BJ (cell line): ENCODE measurements at regions not wholly inside any gene's neighbourhood (a gene's known extent, or its start where the extent isn't known, plus 50 kb on each side); places are given as distances from the start of the nearest gene placed in this dataset.

Source experiments
- CTCF ChIA-PET: fragments of 350-600 bp; formaldehyde crosslinking; extraction: SDS; loops from one replicate; lab custom pipeline; 2021; ENCODE audit warnings: antibody characterized with exemption, inconsistent platforms; lab: Yijun Ruan, JAX
- POLR2A ChIA-PET: fragments of 300-600 bp; sonication (Branson Sonifier 250); formaldehyde crosslinking; extraction: SDS; loops from one replicate; lab custom pipeline; 2021; ENCODE audit warnings: antibody characterized with exemption; lab: Charles Lee
- DNase-seq: peaks from one replicate; pipeline ENCODE4 v3.0.0-alpha.2; 2011; ENCODE audit warnings: low read depth
- H3K27me3 ChIP-seq: 2 replicates; pipeline ENCODE4 v1.6.0; 2011; ENCODE audit warnings: low read length; ENCODE audit not compliant: control insufficient read depth, insufficient read depth
- H3K36me3 ChIP-seq: 2 replicates; pipeline ENCODE4 v1.5.1; 2011; ENCODE audit warnings: low read length; ENCODE audit not compliant: control insufficient read depth, insufficient read depth
- H3K4me3 ChIP-seq: 2 replicates; pipeline ENCODE4 v1.5.1; 2011; ENCODE audit warnings: low read depth, mild to moderate bottlenecking, control low read depth, low read length
- CTCF ChIP-seq: IDR thresholded peaks from 2 replicates; pipeline ENCODE4 v1.5.1; 2011; ENCODE audit warnings: low read depth, mild to moderate bottlenecking, control low read depth, inconsistent platforms, low read length, moderate library complexity; ENCODE audit not compliant: insufficient read depth

DNA sequence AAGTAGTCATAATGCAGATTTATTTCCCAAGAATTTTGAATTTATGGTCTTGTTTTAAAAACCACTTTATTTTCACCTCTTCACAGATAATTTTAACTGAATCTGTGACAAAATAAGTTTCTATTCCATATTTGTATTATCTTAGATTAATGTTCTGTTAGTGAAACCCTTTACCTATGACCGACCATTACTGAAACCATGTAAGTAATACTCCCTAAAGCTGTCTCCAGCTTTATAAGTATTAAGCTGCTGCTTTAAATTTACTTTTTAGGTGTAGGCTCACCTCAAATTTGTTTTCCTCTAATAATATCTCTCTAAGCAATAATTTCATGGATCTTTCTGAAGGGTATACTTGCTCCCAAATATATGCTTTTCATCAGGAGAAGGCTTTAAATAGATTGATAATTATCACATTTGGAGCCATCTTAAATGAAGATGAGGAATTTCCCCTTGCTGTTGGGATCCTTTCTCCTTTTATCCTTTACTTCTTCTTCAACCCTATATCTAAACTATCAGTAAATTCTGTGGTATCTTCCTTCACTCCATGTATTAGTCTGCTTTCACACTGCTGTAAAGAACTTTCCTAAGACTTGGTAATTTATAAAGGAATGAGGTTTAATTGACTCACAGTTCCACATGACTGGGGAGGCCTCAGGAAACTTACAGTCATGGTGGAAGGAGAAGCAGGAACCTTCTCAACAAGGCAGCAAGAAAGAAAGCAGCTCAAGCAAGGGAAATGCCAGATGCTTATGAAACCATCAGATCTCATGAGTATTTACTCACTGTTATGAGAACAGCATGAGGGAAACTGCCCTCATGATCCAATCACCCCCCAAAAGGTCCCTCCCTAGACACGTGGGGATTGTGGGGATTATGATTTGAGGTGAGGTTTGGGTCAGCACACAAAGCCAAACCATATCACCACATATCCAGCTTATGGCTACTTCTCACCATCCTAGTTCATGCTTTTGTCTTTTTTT lies 92.3 kb upstream of the P2RY1 start:
- ChIA-PET POLR2A (no interaction called here), CTCF (no interaction called here)
- DNase-seq = no peak
- no peak for TF ChIP-seq CTCF
- Histone ChIP-seq H3K36me3 (no peaks in the 10 kb centered on the region), H3K4me3 (no peak overlapping the region), H3K27me3 (no peaks in the 10 kb centered on the region)

DNA sequence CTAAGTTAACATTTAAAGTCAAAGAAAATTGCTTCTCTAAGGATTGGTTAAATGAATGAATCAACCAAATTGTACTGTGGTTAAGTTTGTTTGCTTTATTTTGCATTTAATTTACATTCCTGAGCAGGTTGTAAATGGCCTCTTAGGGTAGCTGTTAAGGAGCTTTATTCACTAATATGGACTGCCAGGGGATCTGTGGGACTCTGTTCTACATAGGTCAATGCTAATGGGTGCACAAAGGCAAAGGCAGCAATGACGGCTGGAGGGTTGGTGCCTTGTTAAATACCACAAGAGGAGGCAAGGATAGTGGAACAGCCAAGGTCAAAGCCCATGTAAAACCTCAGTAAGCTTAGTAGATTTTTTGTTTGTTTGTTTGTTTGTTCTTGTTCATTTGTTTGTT lies 89.3 kb upstream of the P2RY1 start:
- H3K36me3 ChIP-seq = no peaks in the 10 kb centered on the region
- ChIA-PET CTCF (no interaction called here), POLR2A (no interaction called here)
- H3K4me3 ChIP-seq = no peak overlapping the region
- DNase-seq = no peak
- no peaks in the 10 kb centered on the region for H3K27me3 ChIP-seq
- no peak for TF ChIP-seq CTCF

DNA sequence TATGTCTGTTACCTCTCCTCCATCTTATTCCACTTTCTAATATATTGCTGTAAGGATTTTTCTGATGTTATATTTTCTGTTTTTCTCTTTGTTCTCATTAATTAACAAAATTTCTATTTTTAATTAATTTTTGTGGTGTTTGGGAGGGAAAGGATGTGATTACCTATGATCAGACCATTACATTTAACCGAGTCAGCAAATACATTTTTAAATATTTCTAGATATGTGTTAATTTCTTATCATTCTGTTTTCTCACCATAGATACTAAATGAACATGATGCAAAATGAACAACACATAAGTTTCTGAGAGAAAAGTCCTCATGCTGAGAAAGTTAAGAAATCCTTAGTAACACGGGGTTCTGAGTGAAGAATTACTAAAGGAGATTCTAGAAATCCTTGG lies 80.6 kb upstream of the P2RY1 start:
- POLR2A ChIA-PET = no interaction called here
- Histone ChIP-seq H3K27me3 (no peaks in the 10 kb centered on the region), H3K4me3 (no peak overlapping the region), H3K36me3 (no peaks in the 10 kb centered on the region)
- DNase-seq = no peak
- CTCF ChIA-PET = no interaction called here
- TF ChIP-seq CTCF = no peak

GRCh38 chr3:152756807-152757206 lies 78.1 kb upstream of the P2RY1 start:
- no peak for TF ChIP-seq CTCF
- POLR2A ChIA-PET = no interaction called here
- Histone ChIP-seq H3K36me3 (no peaks in the 10 kb centered on the region), H3K27me3 (no peaks in the 10 kb centered on the region), H3K4me3 (no peak overlapping the region)
- CTCF ChIA-PET = no interaction called here
- DNase-seq = no peak

GRCh38 chr3:152760024-152760563 lies 74.8 kb upstream of the P2RY1 start:
- CTCF ChIA-PET = no interaction called here
- no peak for DNase-seq
- no peaks in the 10 kb centered on the region for H3K36me3 ChIP-seq
- H3K4me3 ChIP-seq = no peak overlapping the region
- POLR2A ChIA-PET = no interaction called here
- no peaks in the 10 kb centered on the region for H3K27me3 ChIP-seq
- no peak for TF ChIP-seq CTCF
